ENCODE measurements at regions not wholly inside any gene's neighbourhood (a gene's known extent, or its start where the extent isn't known, plus 50 kb on each side); places are given as distances from the start of the nearest gene placed in this dataset.

- TF ChIP-seq CTCF (IDR thresholded peaks at IDR 0.05) (no peak), POLR2A (IDR thresholded peaks at IDR 0.05; ENCODE audit: low read depth) (no peak), POLR2AphosphoS5 (IDR thresholded peaks at IDR 0.05) (no peak)
Observed at GRCh38 chr6:112923940-112924587, 576.9 kb downstream of the RFPL4B start.
